ENCODE measurements at regions not wholly inside any gene's neighbourhood (a gene's known extent, or its start where the extent isn't known, plus 50 kb on each side); places are given as distances from the start of the nearest gene placed in this dataset.

GRCh38 chr13:39279077-39279476 is 240.8 kb downstream of the NHLRC3 start:
- no peak for DNase-seq (ENCODE audit: extremely low read depth, low read depth)

DNA sequence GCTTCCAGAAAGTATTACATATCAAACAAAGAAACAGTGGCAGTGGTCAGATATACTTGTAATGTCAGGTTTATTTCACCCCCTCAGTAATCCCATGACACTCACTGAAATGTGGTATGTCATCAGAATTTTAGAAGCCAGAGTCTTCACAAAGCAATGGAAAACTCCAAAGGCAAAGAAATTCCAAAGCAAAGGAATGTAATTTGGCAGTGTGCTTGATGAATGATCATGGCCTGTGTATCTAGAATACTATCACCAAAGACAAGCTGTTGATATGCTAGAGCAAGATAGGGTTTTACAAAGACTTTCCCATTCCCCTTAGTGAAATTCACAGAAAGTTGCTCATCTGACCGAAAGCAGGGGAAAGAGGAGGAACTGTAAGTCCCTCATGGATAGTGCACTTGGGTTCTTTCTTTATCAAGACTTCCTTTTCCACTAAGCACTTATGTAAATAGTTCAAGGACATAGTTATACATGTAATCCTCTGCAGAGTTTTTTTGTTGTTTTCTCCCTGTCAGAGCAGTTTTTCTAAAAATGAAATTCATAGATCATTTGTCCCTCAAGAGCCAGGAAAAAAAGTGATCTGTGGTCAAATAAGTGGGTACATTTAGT is 243.4 kb downstream of the NHLRC3 start:
- no peak for DNase-seq (ENCODE audit: extremely low read depth, low read depth)

DNA sequence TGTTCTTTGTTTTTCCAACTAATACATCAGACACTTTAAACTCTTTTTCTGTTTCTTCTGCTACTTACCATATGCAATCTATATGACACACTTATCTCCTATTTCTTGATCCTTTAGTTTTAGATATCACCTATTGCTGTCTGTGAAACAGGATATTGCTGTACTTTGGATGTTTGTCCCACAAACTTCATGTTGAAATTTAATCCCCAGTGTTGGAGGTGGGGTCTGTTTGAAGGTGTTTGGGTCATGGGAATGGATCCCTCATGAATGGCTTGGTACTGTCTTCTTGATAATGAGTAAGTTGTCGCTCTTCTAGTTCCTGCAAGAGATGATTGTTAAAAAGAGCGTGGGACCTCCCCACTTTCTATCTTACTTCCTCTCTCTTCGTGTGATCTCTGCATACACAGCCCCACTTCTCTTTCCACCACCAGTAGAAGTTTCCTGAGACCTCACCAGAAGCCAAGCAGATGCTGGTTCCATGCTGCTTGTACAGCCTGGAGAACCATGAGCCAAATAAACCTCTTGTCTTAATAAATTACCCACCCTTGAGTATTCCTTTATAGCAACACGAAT is 244.2 kb downstream of the NHLRC3 start:
- DNase-seq (ENCODE audit: extremely low read depth, low read depth): no peak

GRCh38 chr13:39283072-39283471 is 244.8 kb downstream of the NHLRC3 start:
- no peak for DNase-seq (ENCODE audit: extremely low read depth, low read depth)

DNA sequence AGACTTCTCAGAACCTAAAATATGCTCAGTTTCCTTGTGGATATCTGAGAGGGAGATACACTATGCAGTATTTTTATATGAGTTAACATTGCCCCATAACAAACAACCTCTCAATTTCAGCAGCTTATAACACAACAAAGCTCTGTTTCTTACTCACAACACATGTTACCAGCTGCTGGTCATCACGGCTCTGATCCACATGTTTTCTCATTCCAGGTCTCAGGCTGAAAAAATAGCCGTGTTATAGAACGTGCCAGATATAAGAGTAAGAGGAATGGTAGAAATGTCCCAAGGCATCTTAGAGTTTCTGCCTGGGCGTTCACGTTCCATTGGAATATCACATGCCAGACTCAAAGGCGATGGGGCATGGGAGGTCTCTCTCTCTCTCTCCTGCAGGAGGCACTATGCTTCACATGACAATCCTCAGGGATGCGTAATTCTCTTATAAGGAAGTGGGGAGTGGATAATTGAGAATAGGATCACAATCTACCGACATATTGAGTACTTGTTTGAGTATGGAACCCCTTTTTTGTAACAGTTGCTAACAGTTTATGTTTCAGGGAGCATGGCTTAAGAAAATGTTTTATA is 246.6 kb downstream of the NHLRC3 start:
- DNase-seq (ENCODE audit: extremely low read depth, low read depth): no peak

Measured in NCI-H460 (cell line).